GM20000 (cell line): ENCODE measurements at regions not wholly inside any gene's neighbourhood (a gene's known extent, or its start where the extent isn't known, plus 50 kb on each side); places are given as distances from the start of the nearest gene placed in this dataset.

Experiments
- DNase-seq: peaks from one replicate; pipeline ENCODE4 v3.0.0; 2012; ENCODE audit warnings: low spot score
- TF ChIP-seq, protein P1 (sequence below): IDR thresholded peaks from 2 replicates; pipeline ENCODE4 v1.5.1; 2012; ENCODE audit warnings: mild to moderate bottlenecking, control low read depth; ENCODE audit errors: extremely low read depth, missing control alignments

DNA sequence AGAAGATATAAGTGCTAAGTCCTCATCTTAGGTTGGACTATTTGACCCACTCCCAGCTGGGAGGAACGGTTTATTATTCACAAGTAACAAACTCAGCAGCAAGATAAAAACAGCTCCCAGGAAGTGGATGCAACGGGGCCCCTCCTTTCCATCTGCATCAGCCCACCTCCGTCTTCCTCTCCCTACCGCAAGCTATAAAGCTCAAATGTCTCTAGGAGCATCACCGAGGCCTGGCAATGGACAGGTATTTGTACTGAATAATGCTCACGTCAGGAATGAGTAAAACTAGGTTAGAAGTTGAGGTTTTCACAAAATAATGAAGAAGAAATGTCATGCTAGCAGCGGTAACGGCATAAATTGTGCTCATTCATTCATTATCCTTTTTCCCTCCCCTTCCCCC, 408.7 kb upstream of the PSMD7 start:
- TF ChIP-seq, protein P1, sequence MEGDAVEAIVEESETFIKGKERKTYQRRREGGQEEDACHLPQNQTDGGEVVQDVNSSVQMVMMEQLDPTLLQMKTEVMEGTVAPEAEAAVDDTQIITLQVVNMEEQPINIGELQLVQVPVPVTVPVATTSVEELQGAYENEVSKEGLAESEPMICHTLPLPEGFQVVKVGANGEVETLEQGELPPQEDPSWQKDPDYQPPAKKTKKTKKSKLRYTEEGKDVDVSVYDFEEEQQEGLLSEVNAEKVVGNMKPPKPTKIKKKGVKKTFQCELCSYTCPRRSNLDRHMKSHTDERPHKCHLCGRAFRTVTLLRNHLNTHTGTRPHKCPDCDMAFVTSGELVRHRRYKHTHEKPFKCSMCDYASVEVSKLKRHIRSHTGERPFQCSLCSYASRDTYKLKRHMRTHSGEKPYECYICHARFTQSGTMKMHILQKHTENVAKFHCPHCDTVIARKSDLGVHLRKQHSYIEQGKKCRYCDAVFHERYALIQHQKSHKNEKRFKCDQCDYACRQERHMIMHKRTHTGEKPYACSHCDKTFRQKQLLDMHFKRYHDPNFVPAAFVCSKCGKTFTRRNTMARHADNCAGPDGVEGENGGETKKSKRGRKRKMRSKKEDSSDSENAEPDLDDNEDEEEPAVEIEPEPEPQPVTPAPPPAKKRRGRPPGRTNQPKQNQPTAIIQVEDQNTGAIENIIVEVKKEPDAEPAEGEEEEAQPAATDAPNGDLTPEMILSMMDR = no peak

DNA sequence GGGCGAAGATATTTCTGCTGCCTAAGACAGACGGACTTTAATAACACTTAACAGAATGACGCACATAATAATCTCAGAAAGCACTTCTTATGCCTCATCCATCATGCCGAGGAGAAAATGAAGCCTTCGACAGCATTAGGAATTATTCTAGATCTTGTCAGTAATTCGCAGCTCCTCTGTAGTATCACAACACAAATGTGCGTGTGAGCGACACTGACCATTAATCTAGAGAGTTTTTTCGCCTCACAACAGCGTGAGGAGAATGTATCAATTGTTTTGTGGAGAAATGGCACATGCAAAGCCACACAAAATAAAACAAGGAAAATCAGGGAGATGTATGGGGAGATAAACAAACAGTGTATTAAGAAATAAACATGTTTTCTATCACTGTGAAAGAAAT, 410.2 kb upstream of the PSMD7 start:
- TF ChIP-seq, protein P1 = no peak

More for the DNA sequence above, 408.7 kb upstream of the PSMD7 start:
- DNase-seq = no peak

DNA sequence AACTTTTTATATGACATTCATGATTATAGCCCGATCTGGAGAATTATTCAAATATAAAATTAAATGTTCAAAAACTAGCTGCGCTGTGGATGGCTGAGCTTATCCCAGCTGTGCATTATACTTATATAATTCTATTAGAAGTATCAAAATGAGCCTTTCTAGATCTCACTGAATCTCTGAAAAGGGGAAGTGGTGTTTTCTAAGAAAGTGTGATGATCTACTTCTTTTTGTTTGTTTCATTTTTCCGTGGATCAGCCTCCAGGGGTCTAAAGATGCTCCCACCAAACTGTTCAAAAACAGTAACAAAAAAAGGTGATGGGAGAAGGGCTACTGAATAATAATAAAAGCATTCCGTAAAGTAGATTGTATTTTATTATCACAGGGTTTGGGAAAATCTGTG, 411.3 kb upstream of the PSMD7 start:
- DNase-seq = no peak
- TF ChIP-seq, protein P1 = no peak

More for the DNA sequence above, 410.2 kb upstream of the PSMD7 start:
- DNase-seq = no peak

DNA sequence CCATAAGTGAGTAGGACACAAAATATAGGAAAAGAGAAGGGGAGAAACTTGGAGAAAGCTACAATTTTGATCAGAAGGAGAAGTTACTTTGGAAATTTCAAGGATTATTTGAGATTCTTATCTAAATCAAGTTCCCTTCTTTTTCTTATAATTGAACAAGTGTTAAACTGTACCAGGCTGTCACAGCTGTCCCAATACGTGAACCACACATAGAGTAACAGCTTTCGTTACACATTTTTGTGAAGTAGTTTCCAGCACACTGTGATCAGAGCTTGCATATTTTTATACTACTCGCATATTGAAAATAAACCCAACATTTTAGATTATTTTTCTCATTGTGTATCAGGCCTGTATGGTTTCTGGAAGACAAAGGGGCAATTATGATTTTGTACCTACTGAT, 412.8 kb upstream of the PSMD7 start:
- no peak for DNase-seq
- TF ChIP-seq, protein P1 = no peak

DNA sequence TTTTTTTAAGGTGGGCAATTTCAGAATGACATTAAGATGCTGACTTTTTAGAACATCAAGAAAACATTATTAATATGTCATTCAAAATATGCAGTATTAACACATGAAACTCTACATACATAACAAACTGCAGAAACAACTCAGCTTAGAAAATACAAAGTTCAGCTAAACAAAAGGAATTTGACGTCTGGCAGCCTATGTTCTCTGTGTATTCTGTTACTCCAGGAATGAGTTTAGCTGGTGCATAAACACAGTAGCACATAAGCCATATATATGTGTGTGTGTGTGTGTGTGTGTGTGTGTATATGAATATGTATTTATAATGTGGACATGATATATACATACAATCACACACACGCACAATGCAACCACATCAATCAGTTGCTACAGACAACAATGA, 413.5 kb upstream of the PSMD7 start:
- no peak for DNase-seq

DNA sequence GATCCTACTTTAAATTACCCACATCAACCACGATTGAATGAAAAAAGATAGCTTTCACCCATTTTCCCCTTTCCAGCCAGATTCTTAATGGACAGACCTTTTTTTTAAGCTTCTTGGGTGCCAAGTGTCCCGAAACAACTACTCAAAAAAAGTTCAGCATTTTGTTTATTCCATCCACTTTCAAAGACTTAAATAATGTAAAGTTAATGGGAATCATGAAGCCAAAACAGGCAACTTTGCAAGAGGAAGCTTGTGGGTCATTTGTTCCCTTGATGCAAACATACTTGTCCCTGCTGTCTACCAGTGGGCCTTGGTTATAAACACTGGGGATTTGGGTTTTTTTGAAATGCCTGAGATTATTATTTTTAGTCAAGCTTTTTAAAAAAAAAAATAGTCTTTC, 414.0 kb upstream of the PSMD7 start:
- no peak for DNase-seq
- TF ChIP-seq, protein P1 = no peak

More for the DNA sequence above, 413.5 kb upstream of the PSMD7 start:
- TF ChIP-seq, protein P1 = no peak

DNA sequence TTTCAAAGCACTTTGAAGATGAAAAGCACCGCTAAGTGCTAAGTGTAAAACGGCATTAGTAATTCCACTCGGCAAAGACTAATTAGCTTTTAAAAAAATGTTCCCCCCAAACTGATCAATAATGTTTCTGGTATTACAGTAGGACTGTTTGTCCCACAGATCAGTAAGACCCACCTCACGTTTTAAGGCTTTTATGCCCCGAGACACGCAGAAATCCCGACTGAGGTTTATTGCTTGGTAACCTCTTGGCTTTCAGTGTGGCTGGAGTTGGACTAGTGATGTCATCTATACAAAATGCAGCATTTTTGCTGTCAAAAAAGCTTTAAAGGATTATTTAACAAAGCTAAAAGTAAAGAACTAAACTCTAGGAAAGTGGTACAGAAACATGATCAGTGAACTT, 414.6 kb upstream of the PSMD7 start:
- TF ChIP-seq, protein P1 = no peak
- DNase-seq = no peak
